Stimulated activated CD8-positive, alpha-beta memory T cell treated with anti-CD3 and anti-CD28 coated beads, Interleukin-7, amount 100 ng/mL, for 4 hours (primary cell): ENCODE measurements at regions not wholly inside any gene's neighbourhood (a gene's known extent, or its start where the extent isn't known, plus 50 kb on each side); places are given as distances from the start of the nearest gene placed in this dataset.
"Not testable (repeated sequence)": the region's sequence is repeated elsewhere in the genome, so short reads cannot be mapped to it uniquely, and the experiment has no call there.

ENCODE experiments used
- DNase-seq, 2 donors: peaks; one replicate each; pipeline ENCODE4 v3.0.0-alpha.2; 2020; ENCODE audit warnings: low read depth in 2 of 2

GRCh38 chr3:103470498-103470897, 1035.7 kb downstream of the ZPLD1 start:
- DNase-seq = no peak

- no peak for DNase-seq
These were observed 1059.2 kb downstream of the ZPLD1 start for GRCh38 chr3:103494011-103494410.

- no peak for DNase-seq
These were observed 1059.7 kb downstream of the ZPLD1 start for GRCh38 chr3:103494512-103494911.

GRCh38 chr3:103495186-103495585, 1060.4 kb downstream of the ZPLD1 start:
- DNase-seq = no peak

- no peak for DNase-seq
These were observed 1064.5 kb downstream of the ZPLD1 start for GRCh38 chr3:103499132-103499900.

GRCh38 chr3:103499967-103500366, 1065.2 kb downstream of the ZPLD1 start:
- no peak for DNase-seq

GRCh38 chr3:103510760-103511159, 1075.9 kb downstream of the ZPLD1 start:
- no peak for DNase-seq

GRCh38 chr3:103511891-103512290, 1077.1 kb downstream of the ZPLD1 start:
- DNase-seq = no peak

- DNase-seq = no peak
These were observed 1077.8 kb downstream of the ZPLD1 start for GRCh38 chr3:103512595-103512994.

GRCh38 chr3:103513003-103513402, 1078.2 kb downstream of the ZPLD1 start:
- DNase-seq = no peak

- DNase-seq = no peak
These were observed 1080.3 kb downstream of the ZPLD1 start for GRCh38 chr3:103515116-103515515.

- DNase-seq = no peak
These were observed 1082.1 kb downstream of the ZPLD1 start for GRCh38 chr3:103516950-103517349.

- DNase-seq = not testable (repeated sequence)
These were observed 1096.5 kb downstream of the ZPLD1 start for GRCh38 chr3:103531327-103531726.

GRCh38 chr3:103532986-103533385, 1098.2 kb downstream of the ZPLD1 start:
- DNase-seq = no peak

GRCh38 chr3:103554451-103554850, 1119.6 kb downstream of the ZPLD1 start:
- no peak for DNase-seq

GRCh38 chr3:103564116-103564515, 1129.3 kb downstream of the ZPLD1 start:
- not testable (repeated sequence) for DNase-seq

- no peak for DNase-seq
These were observed 1151.0 kb downstream of the ZPLD1 start for GRCh38 chr3:103585809-103586208.

GRCh38 chr3:103589770-103590169, 1155.0 kb downstream of the ZPLD1 start:
- no peak for DNase-seq

- no peak for DNase-seq
These were observed 1166.0 kb downstream of the ZPLD1 start for GRCh38 chr3:103600844-103601243.

GRCh38 chr3:103601666-103602065, 1166.9 kb downstream of the ZPLD1 start:
- no peak for DNase-seq

GRCh38 chr3:103609472-103609871, 1174.7 kb downstream of the ZPLD1 start:
- DNase-seq = no peak

- no peak for DNase-seq
These were observed 1178.8 kb downstream of the ZPLD1 start for GRCh38 chr3:103613397-103614156.

GRCh38 chr3:103614719-103615118, 1179.9 kb downstream of the ZPLD1 start:
- no peak for DNase-seq
